Motor neuron (in vitro differentiated cells): ENCODE measurements at regions not wholly inside any gene's neighbourhood (a gene's known extent, or its start where the extent isn't known, plus 50 kb on each side); places are given as distances from the start of the nearest gene placed in this dataset.

ENCODE experiments used
- ATAC-seq, 8 experiments: fragments of 200-7000 bp; cut with Tn5 transposase; replicated peaks in 6 of 8; 2 replicates each; pipeline ENCODE4 v1.8.0; 2021; ENCODE audit warnings: mild to moderate bottlenecking in 8 of 8, moderate library complexity in 8 of 8
- H3K27ac ChIP-seq, 2 donors: fragments of 250-450 bp; sonication (Bioruptor Pico); 2 replicates each; pipeline ENCODE4 v1.9.0; 2021; ENCODE audit warnings: antibody characterized with exemption in 2 of 2, mild to moderate bottlenecking in 2 of 2, moderate library complexity in 1 of 2
- H3K4me1 ChIP-seq, 2 donors: fragments of 250-450 bp; sonication (Bioruptor Pico); replicated peaks in 1 of 2; 2 replicates each; pipeline ENCODE4 v1.6.1; 2021; ENCODE audit warnings: antibody characterized with exemption in 2 of 2, mild to moderate bottlenecking in 2 of 2, moderate library complexity in 1 of 2
- H3K4me3 ChIP-seq, 5 donors: fragments of 250-450 bp; sonication (Bioruptor Pico); 2 replicates each; pipeline ENCODE4 v1.9.0; 2021; ENCODE audit warnings: antibody characterized with exemption in 5 of 5, mild to moderate bottlenecking in 5 of 5, moderate library complexity in 4 of 5
- WGBS, 10 experiments: fragments of 450-650 bp; shearing (Covaris generic); methylation state at CpG; one replicate each; pipeline ENCODE4 v1.0.0; 2022; 5-methylcytosine and 5-hydroxymethylcytosine counted together
- in situ Hi-C, 9 experiments: fragments of 400-800 bp; cut with MboI; loops; one replicate each; pipeline ENCODE4 v1.15.0; 2021; ENCODE audit warnings: low sequenced_read_pairs in 9 of 9, low pct_unique_long_range_greater_than_20kb in 2 of 9; ENCODE audit not compliant: unreplicated experiment in 9 of 9

GRCh38 chr4:43089730-43090129 lies 197.2 kb downstream of the GRXCR1 start:
- 17 to 83% (median 75%) methylated on average over 1 to 2 of the region's 2 CpGs; no CpG with 5 or more reads in 5 of the 10 experiments for WGBS, 10 experiments
- no peaks in the 10 kb centered on the region for H3K4me1 ChIP-seq

GRCh38 chr4:43103048-43103447 lies 210.5 kb downstream of the GRXCR1 start:
- peaks cover 2 to 8% of the 10 kb centered on the region in 2 donors for H3K4me1 ChIP-seq
- in situ Hi-C loops: no loop called here
- H3K4me3 ChIP-seq: no peak overlapping the region
- ATAC-seq: peak in 3 of 8 experiments; percentile 20 to 42 (median 35)
- no peak overlapping the region for H3K27ac ChIP-seq
- WGBS, 10 experiments: 0 to 86% (median 29%) methylated on average over 1 to 2 of the region's 2 CpGs; no CpG with 5 or more reads in 1 of the 10 experiments

More at GRCh38 chr4:43089730-43090129, 197.2 kb downstream of the GRXCR1 start:
- Histone ChIP-seq H3K4me3 (no peak overlapping the region), H3K27ac (no peak overlapping the region)
- in situ Hi-C loops: no loop called here
- ATAC-seq: no peak

- in situ Hi-C loops: no loop called here
- Histone ChIP-seq H3K4me1 (no peaks in the 10 kb centered on the region), H3K4me3 (no peak overlapping the region), H3K27ac (no peak overlapping the region)
- 0 to 64% (median 30%) methylated on average over 1 of the region's 1 CpG; no CpG with 5 or more reads in 5 of the 10 experiments for WGBS, 10 experiments
- ATAC-seq: no peak
These were observed 219.6 kb downstream of the GRXCR1 start for GRCh38 chr4:43112139-43112538.

- in situ Hi-C loops: no loop called here
- no peak overlapping the region for H3K4me3 ChIP-seq
- no peak overlapping the region for H3K27ac ChIP-seq
- ATAC-seq: peak in 3 of 8 experiments; percentile 58 to 73 (median 71)
- no peaks in the 10 kb centered on the region for H3K4me1 ChIP-seq
- WGBS, 10 experiments: 0 to 52% (median 7%) methylated on average over 1 to 3 of the region's 3 CpGs; no CpG with 5 or more reads in 4 of the 10 experiments
These were observed 220.7 kb downstream of the GRXCR1 start for GRCh38 chr4:43113196-43113595.

- Histone ChIP-seq H3K4me1 (no peaks in the 10 kb centered on the region), H3K27ac (no peak overlapping the region), H3K4me3 (no peak overlapping the region)
- in situ Hi-C loops: loop anchor here in 4 of 9 experiments (25.0 kb wide), 1 partner anchor 1511 kb away; no protein-coding TSS in a partner anchor
- peak in 1 of 8 experiments; percentile 29 for ATAC-seq
These were observed 234.1 kb downstream of the GRXCR1 start for GRCh38 chr4:43126595-43126994.

- in situ Hi-C loops: loop anchor here in 4 of 9 experiments (25.0 kb wide), 1 partner anchor 1507 kb away; no protein-coding TSS in a partner anchor
- Histone ChIP-seq H3K4me3 (no peak overlapping the region), H3K27ac (no peak overlapping the region), H3K4me1 (no peaks in the 10 kb centered on the region)
- 29 to 100% (median 76%) methylated on average over 3 to 10 of the region's 11 CpGs for WGBS, 10 experiments
- no peak for ATAC-seq
These were observed 237.9 kb downstream of the GRXCR1 start for GRCh38 chr4:43130228-43131021.

- Histone ChIP-seq H3K4me3 (no peak overlapping the region), H3K4me1 (no peaks in the 10 kb centered on the region), H3K27ac (no peak overlapping the region)
- 7 to 56% (median 20%) methylated on average over 3 to 10 of the region's 11 CpGs; no CpG with 5 or more reads in 1 of the 10 experiments for WGBS, 10 experiments
- in situ Hi-C loops: loop anchor here in 4 of 9 experiments (25.0 kb wide), 1 partner anchor 1505 kb away; no protein-coding TSS in a partner anchor
- peak in 7 of 8 experiments; percentile 34 to 60 (median 41) for ATAC-seq
These were observed 239.6 kb downstream of the GRXCR1 start for GRCh38 chr4:43132010-43132582.

- Histone ChIP-seq H3K27ac (no peak overlapping the region), H3K4me1 (no peaks in the 10 kb centered on the region), H3K4me3 (no peak overlapping the region)
- WGBS, 10 experiments: 42 to 90% (median 77%) methylated on average over 2 to 6 of the region's 6 CpGs; no CpG with 5 or more reads in 1 of the 10 experiments
- in situ Hi-C loops: loop anchor here in 4 of 9 experiments (25.0 kb wide), 1 partner anchor 1504 kb away; no protein-coding TSS in a partner anchor
- no peak for ATAC-seq
These were observed 241.1 kb downstream of the GRXCR1 start for GRCh38 chr4:43133566-43133965.

GRCh38 chr4:43136752-43137151 lies 244.2 kb downstream of the GRXCR1 start:
- WGBS, 10 experiments: 33 to 100% (median 83%) methylated on average over 1 of the region's 1 CpG; no CpG with 5 or more reads in 5 of the 10 experiments
- in situ Hi-C loops: loop anchor here in 4 of 9 experiments (25.0 kb wide), 1 partner anchor 1501 kb away; no protein-coding TSS in a partner anchor
- Histone ChIP-seq H3K4me3 (no peak overlapping the region), H3K27ac (no peak overlapping the region), H3K4me1 (no peaks in the 10 kb centered on the region)
- no peak for ATAC-seq

- in situ Hi-C loops: loop anchor here in 4 of 9 experiments (25.0 kb wide), 1 partner anchor 1491 kb away; no protein-coding TSS in a partner anchor
- Histone ChIP-seq H3K4me3 (no peak overlapping the region), H3K27ac (no peak overlapping the region), H3K4me1 (no peaks in the 10 kb centered on the region)
- no peak for ATAC-seq
- 0 to 52% (median 31%) methylated on average over 1 to 3 of the region's 3 CpGs for WGBS, 10 experiments
These were observed 253.7 kb downstream of the GRXCR1 start for GRCh38 chr4:43146198-43146597.

GRCh38 chr4:43148481-43148880 lies 256.0 kb downstream of the GRXCR1 start:
- Histone ChIP-seq H3K27ac (no peak overlapping the region), H3K4me3 (no peak overlapping the region), H3K4me1 (no peaks in the 10 kb centered on the region)
- ATAC-seq: peak in 1 of 8 experiments; percentile 49
- WGBS, 10 experiments: 52 to 100% (median 88%) methylated on average over 1 to 2 of the region's 2 CpGs; no CpG with 5 or more reads in 4 of the 10 experiments
- in situ Hi-C loops: loop anchor here in 4 of 9 experiments (25.0 kb wide), 1 partner anchor 1489 kb away; no protein-coding TSS in a partner anchor

GRCh38 chr4:43163101-43163792 lies 270.7 kb downstream of the GRXCR1 start:
- Histone ChIP-seq H3K4me1 (no peaks in the 10 kb centered on the region), H3K27ac (no peak overlapping the region), H3K4me3 (no peak overlapping the region)
- in situ Hi-C loops: no loop called here
- 2 to 86% (median 71%) methylated on average over 1 to 5 of the region's 5 CpGs for WGBS, 10 experiments
- ATAC-seq: no peak
